ENCODE measurements at regions not wholly inside any gene's neighbourhood (a gene's known extent, or its start where the extent isn't known, plus 50 kb on each side); places are given as distances from the start of the nearest gene placed in this dataset.

GRCh38 chrX:34873500-34874225 is 68.9 kb upstream of the FAM47B start:
- ChIA-PET CTCF (no interaction called here), POLR2A (no interaction called here)

DNA sequence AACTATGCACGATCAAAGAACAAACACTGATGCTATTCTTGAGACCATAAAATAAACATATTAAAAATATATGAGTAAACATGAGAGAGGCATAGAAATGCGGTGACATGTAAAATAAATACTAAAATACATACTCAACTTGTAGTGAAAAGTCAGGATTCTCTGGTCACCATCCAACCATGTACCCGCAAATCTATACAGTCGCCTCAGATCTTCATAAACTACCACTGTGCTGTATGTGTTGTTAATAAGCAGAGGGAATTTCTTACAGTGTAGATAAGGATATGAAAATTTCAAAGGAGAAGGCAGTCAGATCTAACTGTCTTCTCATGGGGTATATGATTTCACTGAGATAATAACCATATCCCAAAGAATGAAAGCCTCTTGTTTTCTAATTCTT is 67.8 kb upstream of the FAM47B start:
- POLR2A ChIA-PET = no interaction called here
- CTCF ChIA-PET = no interaction called here

DNA sequence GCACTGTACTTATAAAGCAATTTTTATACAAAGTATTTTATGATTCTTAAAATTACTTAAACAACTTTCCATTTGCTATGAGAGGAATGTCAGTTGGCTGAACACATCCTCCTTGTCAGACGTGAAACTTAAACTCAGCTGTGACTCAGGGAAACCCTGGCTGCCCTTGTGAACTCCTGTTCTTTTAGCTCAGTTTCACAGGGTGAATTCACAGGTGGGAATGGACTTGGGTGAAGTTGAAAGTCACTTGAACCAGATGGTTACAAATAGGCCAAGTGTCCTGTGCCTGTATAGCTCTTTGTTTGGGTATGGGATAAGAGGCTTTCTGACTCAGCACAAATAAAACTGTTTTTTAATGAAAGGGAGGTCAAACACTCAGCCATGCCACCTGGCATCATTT is 67.4 kb upstream of the FAM47B start:
- POLR2A ChIA-PET = no interaction called here

DNA sequence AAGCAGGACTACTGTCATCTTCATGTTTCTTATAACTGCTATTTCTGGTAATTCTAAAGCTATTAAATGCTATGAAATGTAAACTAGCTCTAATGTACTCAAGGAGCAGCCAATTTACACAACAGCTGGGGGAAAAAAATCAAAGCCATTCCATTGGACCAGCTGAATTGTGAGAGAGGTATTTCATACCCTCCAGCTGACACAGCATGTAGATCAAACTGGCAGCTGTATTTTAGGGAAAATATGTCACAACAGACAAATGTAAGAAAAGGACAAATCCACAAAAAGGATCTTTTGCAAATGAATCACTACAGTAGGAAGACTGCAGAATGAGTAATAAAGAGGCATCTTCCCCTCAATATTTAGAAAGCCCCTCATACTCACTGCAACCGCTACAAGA is 65.2 kb upstream of the FAM47B start:
- ChIA-PET POLR2A (no interaction called here), CTCF (interaction anchor here (0.6 kb wide), 1 partner anchor 668 kb away, joined by 4 read pairs; no protein-coding TSS in a partner anchor)

More for the DNA sequence above, 67.4 kb upstream of the FAM47B start:
- CTCF ChIA-PET = no interaction called here

DNA sequence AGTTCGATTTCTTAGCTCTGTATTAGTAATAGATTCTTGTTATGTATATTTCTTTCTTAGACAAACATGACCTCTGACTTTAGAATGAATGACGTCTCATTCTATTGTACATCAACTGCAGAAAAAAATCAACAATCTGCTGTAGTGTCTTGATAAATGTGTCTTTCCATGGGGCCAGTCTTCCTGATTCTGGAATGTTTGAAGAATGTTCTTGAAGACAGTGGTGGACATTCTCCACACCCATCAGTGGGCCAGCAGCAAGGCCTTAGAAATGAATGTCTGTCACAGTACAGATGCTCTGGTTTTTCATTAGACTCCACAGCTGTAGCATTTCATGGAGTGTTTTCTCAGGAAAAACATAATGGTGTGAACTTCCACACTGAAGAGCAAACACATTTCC is 63.2 kb upstream of the FAM47B start:
- POLR2A ChIA-PET = no interaction called here
- CTCF ChIA-PET = no interaction called here

DNA sequence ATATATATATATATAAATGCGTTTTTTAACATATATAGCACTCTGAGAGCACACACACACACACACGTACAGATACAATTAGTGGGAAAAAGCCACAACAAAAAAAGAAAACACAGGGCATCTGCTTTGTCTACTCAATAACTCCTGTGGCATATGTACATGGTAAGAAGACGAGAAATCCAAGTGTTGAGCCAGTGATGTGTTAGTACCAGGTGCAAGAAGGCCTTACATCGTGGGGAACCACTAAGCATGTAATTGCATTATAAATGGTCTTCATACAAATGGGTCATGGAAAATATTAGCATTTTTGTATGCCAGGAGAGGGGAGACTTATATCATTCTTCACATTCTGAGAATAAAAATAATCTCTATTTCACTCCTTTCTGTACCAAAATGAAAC is 62.7 kb upstream of the FAM47B start:
- ChIA-PET POLR2A (no interaction called here), CTCF (no interaction called here)

- ChIA-PET CTCF (no interaction called here), POLR2A (no interaction called here)
Measured at GRCh38 chrX:34880656-34881055, 61.9 kb upstream of the FAM47B start.

GRCh38 chrX:34881671-34882070 is 60.9 kb upstream of the FAM47B start:
- ChIA-PET POLR2A (no interaction called here), CTCF (no interaction called here)

GRCh38 chrX:34884817-34885216 is 57.8 kb upstream of the FAM47B start:
- CTCF ChIA-PET = no interaction called here
- POLR2A ChIA-PET = no interaction called here

DNA sequence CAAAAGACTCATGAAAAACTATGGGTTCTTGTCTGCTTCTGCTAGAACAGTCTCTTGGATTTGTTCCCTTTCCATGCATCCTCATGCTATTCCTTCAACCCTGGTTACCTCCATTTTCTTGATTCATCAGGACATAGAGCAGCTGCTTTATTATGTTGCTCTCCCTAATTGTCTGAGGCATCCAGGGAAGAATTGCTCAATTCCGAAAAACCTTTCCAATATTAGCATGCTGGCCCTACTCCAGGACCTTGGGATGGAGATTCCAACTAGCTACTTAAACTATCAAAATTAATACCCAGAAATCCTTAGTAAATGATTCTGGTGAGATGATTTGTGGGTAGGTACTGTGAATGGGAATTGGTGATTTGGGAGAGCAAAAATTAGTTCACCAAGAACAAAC is 56.6 kb upstream of the FAM47B start:
- ChIA-PET POLR2A (no interaction called here), CTCF (no interaction called here)

DNA sequence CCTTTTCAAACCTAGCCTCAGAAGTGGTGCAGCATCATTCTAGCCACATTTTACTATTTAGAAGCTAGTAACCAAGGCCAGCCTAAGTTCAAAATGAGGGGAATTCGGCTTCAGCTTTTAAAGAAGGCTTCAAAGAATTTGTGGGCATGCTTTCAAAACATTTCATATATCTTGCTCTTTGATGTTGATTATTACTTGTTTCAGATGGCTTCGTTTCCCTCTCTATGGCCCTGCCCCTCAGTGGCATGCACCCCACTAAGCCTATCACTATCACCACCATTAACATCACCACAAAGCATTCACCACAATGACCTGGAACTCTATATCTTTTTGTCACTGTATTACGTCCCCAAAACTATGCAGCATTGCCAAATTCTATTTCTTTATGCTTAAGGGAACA is 51.2 kb upstream of the FAM47B start:
- ChIA-PET POLR2A (no interaction called here), CTCF (no interaction called here)

Data from activated CD8-positive, alpha-beta memory T cell treated with anti-CD3 and anti-CD28 coated beads for 36 hours (primary cell).